PC-9 (cell line): ENCODE measurements at regions not wholly inside any gene's neighbourhood (a gene's known extent, or its start where the extent isn't known, plus 50 kb on each side); places are given as distances from the start of the nearest gene placed in this dataset.

ENCODE experiments used
- BruUV-seq: library from RNA; stranded (reverse); fragments of 400-500 nt; replicated peaks from 2 replicates; lab custom pipeline; 2021; lab: Mats Ljungman, UMichigan
- CTCF ChIA-PET: fragments of 300-600 bp; sonication (Branson Sonifier 250); formaldehyde crosslinking; loops from one replicate; lab custom pipeline; 2022; ENCODE audit warnings: antibody characterized with exemption; lab: Charles Lee
- POLR2A ChIA-PET: fragments of 300-600 bp; sonication (Branson Sonifier 250); formaldehyde crosslinking; loops from one replicate; lab custom pipeline; 2022; ENCODE audit warnings: antibody characterized with exemption; ENCODE audit not compliant: unreplicated experiment; lab: Charles Lee
- DNase-seq, 2 experiments: peaks; one replicate each; pipeline versions ENCODE4 v3.0.0 to v3.0.0-alpha.2; 2015 to 2022; ENCODE audit warnings: mixed read lengths in 1 of 2
- H2AFZ ChIP-seq: fragments of 200-600 bp; sonication (generic); 2 replicates; pipeline ENCODE4 v1.8.1; 2017; ENCODE audit warnings: antibody characterized with exemption
- H3F3A ChIP-seq: fragments of 200-600 bp; sonication (generic); 2 replicates; pipeline ENCODE4 v1.8.1; 2017; ENCODE audit warnings: antibody characterized with exemption, mild to moderate bottlenecking, low read depth; ENCODE audit not compliant: insufficient read depth
- H3K27ac ChIP-seq: fragments of 200-600 bp; sonication (generic); 2 replicates; pipeline ENCODE4 v1.6.1; 2016; ENCODE audit warnings: mixed run types
- H3K27me3 ChIP-seq: fragments of 200-600 bp; sonication (generic); 2 replicates; pipeline ENCODE4 v1.6.1; 2016; ENCODE audit warnings: low read depth, mixed run types; ENCODE audit not compliant: insufficient read depth
- H3K36me3 ChIP-seq: fragments of 200-600 bp; sonication (generic); 2 replicates; pipeline ENCODE4 v1.6.1; 2016; ENCODE audit warnings: low read depth, mixed run types
- H3K4me1 ChIP-seq: fragments of 200-600 bp; sonication (generic); replicated peaks from 2 replicates; pipeline ENCODE4 v1.6.1; 2016; ENCODE audit warnings: mixed run types; ENCODE audit not compliant: insufficient read depth
- H3K4me2 ChIP-seq: fragments of 200-600 bp; sonication (generic); 2 replicates; pipeline ENCODE4 v1.6.1; 2017; ENCODE audit warnings: mixed run types
- H3K4me3 ChIP-seq: fragments of 200-600 bp; sonication (generic); 2 replicates; pipeline ENCODE4 v1.6.1; 2016; ENCODE audit warnings: mixed run types
- H3K79me2 ChIP-seq: fragments of 200-600 bp; sonication (generic); 2 replicates; pipeline ENCODE4 v1.6.1; 2017; ENCODE audit warnings: low read depth, mixed run types
- H3K9me2 ChIP-seq: fragments of 200-600 bp; sonication (generic); 2 replicates; pipeline ENCODE4 v1.8.1; 2017; ENCODE audit warnings: mild to moderate bottlenecking; ENCODE audit not compliant: insufficient read depth
- H3K9me3 ChIP-seq: fragments of 200-600 bp; sonication (generic); 2 replicates; pipeline ENCODE4 v1.8.1; 2016; ENCODE audit warnings: low read depth; ENCODE audit not compliant: insufficient read depth
- H4K20me1 ChIP-seq: fragments of 200-600 bp; sonication (generic); 2 replicates; pipeline ENCODE4 v1.8.1; 2017; ENCODE audit not compliant: insufficient read depth
- EZH2 ChIP-seq: fragments of 200-600 bp; sonication (generic); IDR thresholded peaks from 2 replicates; pipeline ENCODE4 v1.8.0; 2017; ENCODE audit warnings: antibody characterized with exemption, low read depth
- intact Hi-C: fragments of 100-400 bp; cut with micrococcal nuclease; formaldehyde crosslinking; loops from one replicate; pipeline ENCODE4 v1.10.0; 2022; ENCODE audit not compliant: unreplicated experiment
- TF ChIP-seq, protein P1 (sequence below): fragments of 200-600 bp; sonication (generic); conservative IDR thresholded peaks from 2 replicates; pipeline ENCODE4 v1.6.1; 2017; ENCODE audit warnings: mixed run types, antibody characterized with exemption, mild to moderate bottlenecking, moderate library complexity

DNA sequence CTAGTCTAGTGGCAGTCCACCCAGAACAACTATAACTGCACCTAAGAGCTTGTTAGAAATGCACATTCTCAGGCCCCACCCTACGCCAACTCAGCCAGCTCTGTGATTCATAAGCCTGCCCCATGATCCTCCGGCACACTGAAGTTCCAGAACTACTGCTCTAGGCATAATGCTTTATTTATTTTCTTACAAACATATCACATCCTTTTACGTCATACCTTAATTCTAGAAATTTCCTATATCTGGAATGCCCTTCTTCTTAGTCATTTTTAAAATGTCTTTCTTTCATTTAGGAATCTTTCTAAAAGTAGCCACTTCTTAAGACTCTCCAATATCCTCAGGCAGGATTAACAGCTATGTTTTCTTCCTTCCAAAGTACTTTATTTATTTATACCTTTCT, 480.1 kb downstream of the INHBA start:
- Histone ChIP-seq H3F3A (peaks cover 18% of the 10 kb centered on the region), H3K9me3 (peaks cover 44% of the 10 kb centered on the region), H3K4me3 (no peak overlapping the region), H3K36me3 (peaks cover 7% of the 10 kb centered on the region; the same call in 1 of the 2 replicates), H3K79me2 (no peaks in the 10 kb centered on the region), H3K4me1 (peaks cover 23% of the 10 kb centered on the region), H2AFZ (no peak overlapping the region), H3K4me2 (no peak overlapping the region), H3K27ac (peak overlapping the region; percentile 73; the same call in 1 of the 2 replicates), H4K20me1 (no peaks in the 10 kb centered on the region), H3K27me3 (no peaks in the 10 kb centered on the region), H3K9me2 (no peaks in the 10 kb centered on the region)
- TF ChIP-seq, protein P1, sequence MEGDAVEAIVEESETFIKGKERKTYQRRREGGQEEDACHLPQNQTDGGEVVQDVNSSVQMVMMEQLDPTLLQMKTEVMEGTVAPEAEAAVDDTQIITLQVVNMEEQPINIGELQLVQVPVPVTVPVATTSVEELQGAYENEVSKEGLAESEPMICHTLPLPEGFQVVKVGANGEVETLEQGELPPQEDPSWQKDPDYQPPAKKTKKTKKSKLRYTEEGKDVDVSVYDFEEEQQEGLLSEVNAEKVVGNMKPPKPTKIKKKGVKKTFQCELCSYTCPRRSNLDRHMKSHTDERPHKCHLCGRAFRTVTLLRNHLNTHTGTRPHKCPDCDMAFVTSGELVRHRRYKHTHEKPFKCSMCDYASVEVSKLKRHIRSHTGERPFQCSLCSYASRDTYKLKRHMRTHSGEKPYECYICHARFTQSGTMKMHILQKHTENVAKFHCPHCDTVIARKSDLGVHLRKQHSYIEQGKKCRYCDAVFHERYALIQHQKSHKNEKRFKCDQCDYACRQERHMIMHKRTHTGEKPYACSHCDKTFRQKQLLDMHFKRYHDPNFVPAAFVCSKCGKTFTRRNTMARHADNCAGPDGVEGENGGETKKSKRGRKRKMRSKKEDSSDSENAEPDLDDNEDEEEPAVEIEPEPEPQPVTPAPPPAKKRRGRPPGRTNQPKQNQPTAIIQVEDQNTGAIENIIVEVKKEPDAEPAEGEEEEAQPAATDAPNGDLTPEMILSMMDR = no peak
- TF ChIP-seq EZH2 = no peak
- ChIA-PET CTCF (no interaction called here), POLR2A (no interaction called here)
- intact Hi-C loops = no loop called here
- BruUV-seq = no TSS peak
- no peak for DNase-seq

DNA sequence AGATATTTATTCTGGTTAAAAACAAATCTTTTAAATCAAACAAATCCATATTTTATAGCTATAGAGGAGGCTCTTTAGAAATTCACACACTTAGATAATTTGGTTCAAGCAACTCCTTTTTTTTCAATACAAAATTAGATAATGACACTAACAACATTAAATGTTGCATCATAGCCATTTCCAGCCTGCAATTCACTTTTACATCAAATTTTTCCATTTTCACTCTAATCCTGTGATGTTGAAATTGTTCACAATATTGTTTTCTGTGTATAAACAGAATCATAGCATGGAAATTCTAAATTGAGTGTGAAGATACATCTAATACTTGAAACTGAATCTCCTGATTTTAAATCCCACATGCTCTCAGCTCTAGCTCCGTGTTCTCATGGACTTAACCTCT, 482.6 kb downstream of the INHBA start:
- no peak for TF ChIP-seq EZH2
- TF ChIP-seq, protein P1 = no peak
- H3F3A ChIP-seq = peaks cover 18% of the 10 kb centered on the region
- POLR2A ChIA-PET = no interaction called here
- H3K4me3 ChIP-seq = no peak overlapping the region
- H4K20me1 ChIP-seq = no peaks in the 10 kb centered on the region
- H3K4me2 ChIP-seq = no peak overlapping the region
- H3K79me2 ChIP-seq = no peaks in the 10 kb centered on the region
- no peak overlapping the region for H3K27ac ChIP-seq
- CTCF ChIA-PET = interaction anchor here (0.6 kb wide), 1 partner anchor 770 kb away, joined by 4 read pairs; no protein-coding TSS in a partner anchor
- H2AFZ ChIP-seq = no peak overlapping the region
- no peaks in the 10 kb centered on the region for H3K9me2 ChIP-seq
- peaks cover 7% of the 10 kb centered on the region; the same call in 1 of the 2 replicates for H3K36me3 ChIP-seq
- BruUV-seq = no TSS peak
- H3K9me3 ChIP-seq = peaks cover 32% of the 10 kb centered on the region
- H3K4me1 ChIP-seq = peaks cover 22% of the 10 kb centered on the region
- H3K27me3 ChIP-seq = no peaks in the 10 kb centered on the region
- intact Hi-C loops = no loop called here
- DNase-seq = no peak

DNA sequence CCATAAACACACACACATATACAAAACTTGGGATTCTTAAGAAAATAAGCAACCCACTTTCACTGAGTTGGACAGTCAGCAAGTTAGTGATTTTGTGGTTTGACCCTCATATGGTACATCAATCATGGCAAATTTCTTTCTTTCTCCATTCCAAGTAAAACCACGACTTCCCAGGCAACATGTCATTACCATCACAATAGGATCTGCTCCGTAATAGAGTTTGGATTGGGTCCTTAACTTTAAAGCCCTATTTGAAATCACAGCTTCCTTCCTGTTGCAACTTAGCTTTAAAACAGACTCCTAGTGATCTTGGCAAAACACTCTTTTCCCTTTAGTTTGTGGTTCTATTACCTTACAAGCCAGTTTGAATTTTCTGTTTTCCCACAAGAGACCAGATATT, 483.6 kb downstream of the INHBA start:
- ChIA-PET CTCF (no interaction called here), POLR2A (no interaction called here)
- no peak for DNase-seq
- no peak overlapping the region for H3K27ac ChIP-seq
- peaks cover 14% of the 10 kb centered on the region for H3F3A ChIP-seq
- H3K27me3 ChIP-seq = no peaks in the 10 kb centered on the region
- no peaks in the 10 kb centered on the region for H4K20me1 ChIP-seq
- H3K9me2 ChIP-seq = no peaks in the 10 kb centered on the region
- intact Hi-C loops = no loop called here
- H3K4me3 ChIP-seq = no peak overlapping the region
- no TSS peak for BruUV-seq
- H3K79me2 ChIP-seq = no peaks in the 10 kb centered on the region
- H2AFZ ChIP-seq = no peak overlapping the region
- no peak for TF ChIP-seq EZH2
- TF ChIP-seq, protein P1 = no peak
- H3K4me2 ChIP-seq = no peak overlapping the region
- peaks cover 7% of the 10 kb centered on the region; the same call in 1 of the 2 replicates for H3K36me3 ChIP-seq
- peaks cover 28% of the 10 kb centered on the region for H3K9me3 ChIP-seq
- peaks cover 14% of the 10 kb centered on the region for H3K4me1 ChIP-seq
